ENCODE measurements at regions not wholly inside any gene's neighbourhood (a gene's known extent, or its start where the extent isn't known, plus 50 kb on each side); places are given as distances from the start of the nearest gene placed in this dataset.

GRCh38 chr10:124180044-124180745, 86.8 kb upstream of the CHST15 start (continued):
- TF ChIP-seq FOXP4 (CRISPR knock-in tag; IDR thresholded peaks at IDR 0.05) (no peak), USF2 (CRISPR knock-in tag; IDR thresholded peaks at IDR 0.05) (no peak), NFE2L1 (CRISPR knock-in tag; IDR thresholded peaks at IDR 0.05) (no peak), RORB (CRISPR knock-in tag; IDR thresholded peaks at IDR 0.05) (no peak), NFYB (CRISPR knock-in tag; conservative IDR thresholded peaks at IDR 0.05; ENCODE audit: low read depth) (no peak), NR1H2 (CRISPR knock-in tag; IDR thresholded peaks at IDR 0.05) (no peak), PRRX2 (CRISPR knock-in tag; IDR thresholded peaks at IDR 0.05) (no peak), ZNF219 (CRISPR knock-in tag; IDR thresholded peaks at IDR 0.05; ENCODE audit: borderline replicate concordance) (no peak), ZNF425 (CRISPR knock-in tag; conservative IDR thresholded peaks at IDR 0.05) (no peak)
- TF ChIP-seq, protein P1, sequence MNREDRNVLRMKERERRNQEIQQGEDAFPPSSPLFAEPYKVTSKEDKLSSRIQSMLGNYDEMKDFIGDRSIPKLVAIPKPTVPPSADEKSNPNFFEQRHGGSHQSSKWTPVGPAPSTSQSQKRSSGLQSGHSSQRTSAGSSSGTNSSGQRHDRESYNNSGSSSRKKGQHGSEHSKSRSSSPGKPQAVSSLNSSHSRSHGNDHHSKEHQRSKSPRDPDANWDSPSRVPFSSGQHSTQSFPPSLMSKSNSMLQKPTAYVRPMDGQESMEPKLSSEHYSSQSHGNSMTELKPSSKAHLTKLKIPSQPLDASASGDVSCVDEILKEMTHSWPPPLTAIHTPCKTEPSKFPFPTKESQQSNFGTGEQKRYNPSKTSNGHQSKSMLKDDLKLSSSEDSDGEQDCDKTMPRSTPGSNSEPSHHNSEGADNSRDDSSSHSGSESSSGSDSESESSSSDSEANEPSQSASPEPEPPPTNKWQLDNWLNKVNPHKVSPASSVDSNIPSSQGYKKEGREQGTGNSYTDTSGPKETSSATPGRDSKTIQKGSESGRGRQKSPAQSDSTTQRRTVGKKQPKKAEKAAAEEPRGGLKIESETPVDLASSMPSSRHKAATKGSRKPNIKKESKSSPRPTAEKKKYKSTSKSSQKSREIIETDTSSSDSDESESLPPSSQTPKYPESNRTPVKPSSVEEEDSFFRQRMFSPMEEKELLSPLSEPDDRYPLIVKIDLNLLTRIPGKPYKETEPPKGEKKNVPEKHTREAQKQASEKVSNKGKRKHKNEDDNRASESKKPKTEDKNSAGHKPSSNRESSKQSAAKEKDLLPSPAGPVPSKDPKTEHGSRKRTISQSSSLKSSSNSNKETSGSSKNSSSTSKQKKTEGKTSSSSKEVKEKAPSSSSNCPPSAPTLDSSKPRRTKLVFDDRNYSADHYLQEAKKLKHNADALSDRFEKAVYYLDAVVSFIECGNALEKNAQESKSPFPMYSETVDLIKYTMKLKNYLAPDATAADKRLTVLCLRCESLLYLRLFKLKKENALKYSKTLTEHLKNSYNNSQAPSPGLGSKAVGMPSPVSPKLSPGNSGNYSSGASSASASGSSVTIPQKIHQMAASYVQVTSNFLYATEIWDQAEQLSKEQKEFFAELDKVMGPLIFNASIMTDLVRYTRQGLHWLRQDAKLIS (CRISPR knock-in tag; IDR thresholded peaks at IDR 0.05; ENCODE audit: borderline replicate concordance) = no peak
- TF ChIP-seq, protein P2, sequence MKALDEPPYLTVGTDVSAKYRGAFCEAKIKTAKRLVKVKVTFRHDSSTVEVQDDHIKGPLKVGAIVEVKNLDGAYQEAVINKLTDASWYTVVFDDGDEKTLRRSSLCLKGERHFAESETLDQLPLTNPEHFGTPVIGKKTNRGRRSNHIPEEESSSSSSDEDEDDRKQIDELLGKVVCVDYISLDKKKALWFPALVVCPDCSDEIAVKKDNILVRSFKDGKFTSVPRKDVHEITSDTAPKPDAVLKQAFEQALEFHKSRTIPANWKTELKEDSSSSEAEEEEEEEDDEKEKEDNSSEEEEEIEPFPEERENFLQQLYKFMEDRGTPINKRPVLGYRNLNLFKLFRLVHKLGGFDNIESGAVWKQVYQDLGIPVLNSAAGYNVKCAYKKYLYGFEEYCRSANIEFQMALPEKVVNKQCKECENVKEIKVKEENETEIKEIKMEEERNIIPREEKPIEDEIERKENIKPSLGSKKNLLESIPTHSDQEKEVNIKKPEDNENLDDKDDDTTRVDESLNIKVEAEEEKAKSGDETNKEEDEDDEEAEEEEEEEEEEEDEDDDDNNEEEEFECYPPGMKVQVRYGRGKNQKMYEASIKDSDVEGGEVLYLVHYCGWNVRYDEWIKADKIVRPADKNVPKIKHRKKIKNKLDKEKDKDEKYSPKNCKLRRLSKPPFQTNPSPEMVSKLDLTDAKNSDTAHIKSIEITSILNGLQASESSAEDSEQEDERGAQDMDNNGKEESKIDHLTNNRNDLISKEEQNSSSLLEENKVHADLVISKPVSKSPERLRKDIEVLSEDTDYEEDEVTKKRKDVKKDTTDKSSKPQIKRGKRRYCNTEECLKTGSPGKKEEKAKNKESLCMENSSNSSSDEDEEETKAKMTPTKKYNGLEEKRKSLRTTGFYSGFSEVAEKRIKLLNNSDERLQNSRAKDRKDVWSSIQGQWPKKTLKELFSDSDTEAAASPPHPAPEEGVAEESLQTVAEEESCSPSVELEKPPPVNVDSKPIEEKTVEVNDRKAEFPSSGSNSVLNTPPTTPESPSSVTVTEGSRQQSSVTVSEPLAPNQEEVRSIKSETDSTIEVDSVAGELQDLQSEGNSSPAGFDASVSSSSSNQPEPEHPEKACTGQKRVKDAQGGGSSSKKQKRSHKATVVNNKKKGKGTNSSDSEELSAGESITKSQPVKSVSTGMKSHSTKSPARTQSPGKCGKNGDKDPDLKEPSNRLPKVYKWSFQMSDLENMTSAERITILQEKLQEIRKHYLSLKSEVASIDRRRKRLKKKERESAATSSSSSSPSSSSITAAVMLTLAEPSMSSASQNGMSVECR (CRISPR knock-in tag; IDR thresholded peaks at IDR 0.05; ENCODE audit: borderline replicate concordance) = no peak

Measured in WTC11 (cell line).